OCI-LY3 (cell line): ENCODE measurements at regions not wholly inside any gene's neighbourhood (a gene's known extent, or its start where the extent isn't known, plus 50 kb on each side); places are given as distances from the start of the nearest gene placed in this dataset.

Source experiments
- EZH2phosphoT487 ChIP-seq: fragments of 200-600 bp; shearing (Covaris generic); IDR thresholded peaks from 2 replicates; pipeline ENCODE4 v1.6.1; 2018; ENCODE audit warnings: antibody characterized with exemption, mixed run types, low read depth
- TF ChIP-seq, protein P1 (sequence below): fragments of 200-600, 300-600 bp; sonication (generic); IDR thresholded peaks from 2 replicates; pipeline ENCODE4 v1.5.1; 2014; ENCODE audit warnings: antibody characterized with exemption, low read length, low read depth

DNA sequence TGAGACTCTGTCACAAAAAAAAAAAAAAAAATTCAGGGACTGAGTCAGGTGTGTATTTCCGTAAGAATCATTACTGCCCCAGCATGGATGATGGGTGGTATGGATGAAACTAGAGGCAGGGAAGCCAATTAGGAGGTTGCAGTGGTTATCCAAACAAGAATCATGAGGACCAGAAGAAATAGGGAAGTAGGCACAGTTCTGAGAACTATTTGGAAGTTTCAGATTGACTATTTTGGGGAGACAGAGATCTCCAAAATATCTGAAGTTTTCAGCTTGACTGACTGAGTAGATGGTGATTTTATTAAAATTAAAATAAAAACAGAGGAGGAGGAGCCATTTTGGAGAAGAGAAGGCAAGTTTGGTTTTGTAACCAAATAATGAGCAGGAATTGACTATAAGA, 119.4 kb upstream of the NRBF2 start:
- no peak for TF ChIP-seq EZH2phosphoT487
- TF ChIP-seq, protein P1, sequence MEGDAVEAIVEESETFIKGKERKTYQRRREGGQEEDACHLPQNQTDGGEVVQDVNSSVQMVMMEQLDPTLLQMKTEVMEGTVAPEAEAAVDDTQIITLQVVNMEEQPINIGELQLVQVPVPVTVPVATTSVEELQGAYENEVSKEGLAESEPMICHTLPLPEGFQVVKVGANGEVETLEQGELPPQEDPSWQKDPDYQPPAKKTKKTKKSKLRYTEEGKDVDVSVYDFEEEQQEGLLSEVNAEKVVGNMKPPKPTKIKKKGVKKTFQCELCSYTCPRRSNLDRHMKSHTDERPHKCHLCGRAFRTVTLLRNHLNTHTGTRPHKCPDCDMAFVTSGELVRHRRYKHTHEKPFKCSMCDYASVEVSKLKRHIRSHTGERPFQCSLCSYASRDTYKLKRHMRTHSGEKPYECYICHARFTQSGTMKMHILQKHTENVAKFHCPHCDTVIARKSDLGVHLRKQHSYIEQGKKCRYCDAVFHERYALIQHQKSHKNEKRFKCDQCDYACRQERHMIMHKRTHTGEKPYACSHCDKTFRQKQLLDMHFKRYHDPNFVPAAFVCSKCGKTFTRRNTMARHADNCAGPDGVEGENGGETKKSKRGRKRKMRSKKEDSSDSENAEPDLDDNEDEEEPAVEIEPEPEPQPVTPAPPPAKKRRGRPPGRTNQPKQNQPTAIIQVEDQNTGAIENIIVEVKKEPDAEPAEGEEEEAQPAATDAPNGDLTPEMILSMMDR, result no peak
